ENCODE measurements at regions not wholly inside any gene's neighbourhood (a gene's known extent, or its start where the extent isn't known, plus 50 kb on each side); places are given as distances from the start of the nearest gene placed in this dataset.

- no peak for TF ChIP-seq CTCF (IDR thresholded peaks at IDR 0.05 in 2 of 3, conservative IDR thresholded peaks at IDR 0.05 in 1 of 3; ENCODE audit: control insufficient read depth in 2 of 3, extremely low read depth in 1 of 3, insufficient read depth in 1 of 3, low read depth in 3 of 3, low read length in 3 of 3)
- TF ChIP-seq NR2C2 (IDR thresholded peaks at IDR 0.05; ENCODE audit: borderline replicate concordance, control insufficient read depth, insufficient read length, low read depth): no peak
Measured at GRCh38 chr2:240369335-240369734, 66.1 kb upstream of the GPC1 start.

Measured in GM12878 (cell line).